ENCODE measurements at regions not wholly inside any gene's neighbourhood (a gene's known extent, or its start where the extent isn't known, plus 50 kb on each side); places are given as distances from the start of the nearest gene placed in this dataset.

DNA sequence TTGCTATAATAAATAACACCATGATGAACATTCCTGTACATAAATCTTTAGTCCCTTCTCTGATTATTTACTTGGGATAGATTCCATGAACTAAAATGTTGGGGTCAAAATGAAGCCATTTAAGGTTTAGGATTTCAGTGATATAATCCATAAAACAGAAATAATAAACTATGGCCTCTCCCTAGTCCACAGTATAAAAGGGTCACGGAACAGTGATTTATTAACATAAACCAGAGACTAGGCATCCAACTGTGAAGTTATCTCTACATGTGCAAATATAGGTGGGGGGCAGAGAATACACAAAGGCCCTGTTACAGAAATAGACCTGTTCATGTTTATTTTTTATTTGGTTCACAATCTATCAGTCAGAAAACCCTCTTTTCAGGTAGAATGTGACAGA is 499.1 kb upstream of the SLIT2 start:
- Histone ChIP-seq H4K20me1 (ENCODE audit: insufficient read depth, low read length, poor library complexity, severe bottlenecking) (no peaks in the 10 kb centered on the region), H2AFZ (ENCODE audit: low read length) (no peak overlapping the region), H3K4me2 (ENCODE audit: low read depth, low read length, poor library complexity, severe bottlenecking) (no peak overlapping the region), H3K9me2 (replicated peaks; ENCODE audit: low read depth, low read length) (no peaks in the 10 kb centered on the region), H3K4me3 (ENCODE audit: low read length, poor library complexity, severe bottlenecking) (no peak overlapping the region), H3K27me3 (ENCODE audit: insufficient read depth, low read length, poor library complexity, severe bottlenecking) (no peaks in the 10 kb centered on the region), H3K9me3 (ENCODE audit: insufficient read depth, low read depth, low read length) (no peaks in the 10 kb centered on the region), H3F3A (ENCODE audit: low read depth) (no peaks in the 10 kb centered on the region), H3K4me1 (ENCODE audit: insufficient read depth, low read length, poor library complexity, severe bottlenecking) (no peaks in the 10 kb centered on the region), H3K36me3 (ENCODE audit: insufficient read depth, low read length) (no peaks in the 10 kb centered on the region), H3K79me2 (ENCODE audit: insufficient read depth, low read length) (no peaks in the 10 kb centered on the region), H3K9ac (ENCODE audit: low read depth, low read length, poor library complexity, severe bottlenecking) (no peak overlapping the region)
- TF ChIP-seq, protein P1, sequence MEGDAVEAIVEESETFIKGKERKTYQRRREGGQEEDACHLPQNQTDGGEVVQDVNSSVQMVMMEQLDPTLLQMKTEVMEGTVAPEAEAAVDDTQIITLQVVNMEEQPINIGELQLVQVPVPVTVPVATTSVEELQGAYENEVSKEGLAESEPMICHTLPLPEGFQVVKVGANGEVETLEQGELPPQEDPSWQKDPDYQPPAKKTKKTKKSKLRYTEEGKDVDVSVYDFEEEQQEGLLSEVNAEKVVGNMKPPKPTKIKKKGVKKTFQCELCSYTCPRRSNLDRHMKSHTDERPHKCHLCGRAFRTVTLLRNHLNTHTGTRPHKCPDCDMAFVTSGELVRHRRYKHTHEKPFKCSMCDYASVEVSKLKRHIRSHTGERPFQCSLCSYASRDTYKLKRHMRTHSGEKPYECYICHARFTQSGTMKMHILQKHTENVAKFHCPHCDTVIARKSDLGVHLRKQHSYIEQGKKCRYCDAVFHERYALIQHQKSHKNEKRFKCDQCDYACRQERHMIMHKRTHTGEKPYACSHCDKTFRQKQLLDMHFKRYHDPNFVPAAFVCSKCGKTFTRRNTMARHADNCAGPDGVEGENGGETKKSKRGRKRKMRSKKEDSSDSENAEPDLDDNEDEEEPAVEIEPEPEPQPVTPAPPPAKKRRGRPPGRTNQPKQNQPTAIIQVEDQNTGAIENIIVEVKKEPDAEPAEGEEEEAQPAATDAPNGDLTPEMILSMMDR (conservative IDR thresholded peaks at IDR 0.05; ENCODE audit: low read length), result no peak
- TF ChIP-seq EZH2phosphoT487 (IDR thresholded peaks at IDR 0.05; ENCODE audit: borderline replicate concordance), result no peak

DNA sequence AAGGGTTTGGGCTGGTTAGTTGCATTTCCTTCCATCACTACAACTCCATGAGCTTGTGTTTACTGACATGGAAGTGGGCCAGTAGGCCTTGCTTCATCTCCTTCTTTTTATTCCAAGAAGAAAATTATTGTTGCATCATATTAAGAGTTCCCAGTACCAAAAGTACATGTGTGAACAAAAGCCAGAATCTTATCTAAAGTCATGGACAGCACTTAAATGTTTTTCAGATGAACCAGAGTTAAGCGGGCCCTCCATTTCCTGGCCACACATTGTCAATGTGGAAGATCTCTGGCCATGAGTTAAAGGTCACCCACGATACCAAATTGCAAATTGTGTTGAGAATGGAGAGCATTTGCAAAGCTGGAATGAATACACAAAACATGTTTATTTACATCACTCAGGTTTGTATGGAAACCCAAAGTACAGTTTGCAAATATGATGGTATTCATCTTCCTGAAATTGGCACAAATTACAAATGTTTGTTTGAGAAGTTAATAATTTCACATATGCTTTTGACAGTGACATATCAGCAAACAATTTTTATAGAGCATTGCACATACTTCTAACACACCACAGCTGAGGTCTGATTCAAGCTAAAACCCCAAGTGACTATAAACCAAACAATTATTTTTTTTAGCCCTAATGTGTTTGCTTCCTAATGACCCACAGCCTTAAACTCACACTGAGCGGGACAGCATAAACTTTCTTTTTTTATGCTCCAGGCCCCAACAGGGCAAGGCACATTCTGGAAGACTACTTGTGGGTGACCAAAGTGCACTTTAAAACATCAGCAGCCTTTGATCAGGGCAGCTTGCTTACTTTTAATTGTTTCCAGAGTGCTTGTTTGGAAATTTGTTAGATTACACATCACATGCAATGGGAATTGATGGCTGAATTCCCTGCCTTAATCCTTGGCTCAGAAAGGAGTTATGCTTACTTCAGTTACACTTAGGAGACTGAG is 502.9 kb upstream of the SLIT2 start:
- H3K9me2 ChIP-seq (replicated peaks; ENCODE audit: low read depth, low read length), result no peaks in the 10 kb centered on the region
- no peaks in the 10 kb centered on the region for H3F3A ChIP-seq (ENCODE audit: low read depth)
- H3K4me2 ChIP-seq (ENCODE audit: low read depth, low read length, poor library complexity, severe bottlenecking), result no peak overlapping the region
- no peaks in the 10 kb centered on the region for H3K36me3 ChIP-seq (ENCODE audit: insufficient read depth, low read length)
- TF ChIP-seq, protein P1 (conservative IDR thresholded peaks at IDR 0.05; ENCODE audit: low read length), result no peak
- TF ChIP-seq EZH2phosphoT487 (IDR thresholded peaks at IDR 0.05; ENCODE audit: borderline replicate concordance), result no peak
- H3K9me3 ChIP-seq (ENCODE audit: insufficient read depth, low read depth, low read length), result no peaks in the 10 kb centered on the region
- H3K27me3 ChIP-seq (ENCODE audit: insufficient read depth, low read length, poor library complexity, severe bottlenecking), result no peaks in the 10 kb centered on the region
- H3K4me3 ChIP-seq (ENCODE audit: low read length, poor library complexity, severe bottlenecking), result no peak overlapping the region
- no peak overlapping the region for H3K9ac ChIP-seq (ENCODE audit: low read depth, low read length, poor library complexity, severe bottlenecking)
- H3K4me1 ChIP-seq (ENCODE audit: insufficient read depth, low read length, poor library complexity, severe bottlenecking), result no peaks in the 10 kb centered on the region
- H4K20me1 ChIP-seq (ENCODE audit: insufficient read depth, low read length, poor library complexity, severe bottlenecking), result no peaks in the 10 kb centered on the region
- no peak overlapping the region for H2AFZ ChIP-seq (ENCODE audit: low read length)
- H3K79me2 ChIP-seq (ENCODE audit: insufficient read depth, low read length), result no peaks in the 10 kb centered on the region

DNA sequence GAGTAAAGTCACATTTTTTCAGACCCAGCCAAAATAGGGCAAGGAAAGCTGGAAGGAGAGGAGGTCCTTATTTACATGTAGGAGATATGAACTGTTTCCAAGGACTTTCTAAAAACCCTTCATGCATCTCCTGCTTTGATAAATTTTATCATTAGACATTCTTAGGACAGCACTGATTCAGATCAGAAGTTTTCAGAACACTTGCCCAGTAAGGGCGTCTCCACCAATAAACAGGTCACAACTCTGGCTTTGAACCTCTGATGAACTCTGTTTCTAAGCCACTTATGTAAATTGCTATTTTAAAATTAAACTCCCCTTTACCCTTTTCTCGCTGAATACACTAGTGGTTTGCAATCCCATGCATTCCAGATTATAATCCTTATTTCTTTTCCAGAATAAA is 505.3 kb upstream of the SLIT2 start:
- H2AFZ ChIP-seq (ENCODE audit: low read length), result no peak overlapping the region
- H3K4me3 ChIP-seq (ENCODE audit: low read length, poor library complexity, severe bottlenecking), result no peak overlapping the region
- H3K79me2 ChIP-seq (ENCODE audit: insufficient read depth, low read length), result no peaks in the 10 kb centered on the region
- H3K36me3 ChIP-seq (ENCODE audit: insufficient read depth, low read length), result no peaks in the 10 kb centered on the region
- H3K4me2 ChIP-seq (ENCODE audit: low read depth, low read length, poor library complexity, severe bottlenecking), result no peak overlapping the region
- no peaks in the 10 kb centered on the region for H3K9me3 ChIP-seq (ENCODE audit: insufficient read depth, low read depth, low read length)
- TF ChIP-seq, protein P1 (conservative IDR thresholded peaks at IDR 0.05; ENCODE audit: low read length), result no peak
- TF ChIP-seq EZH2phosphoT487 (IDR thresholded peaks at IDR 0.05; ENCODE audit: borderline replicate concordance), result no peak
- H3K9ac ChIP-seq (ENCODE audit: low read depth, low read length, poor library complexity, severe bottlenecking), result no peak overlapping the region
- no peaks in the 10 kb centered on the region for H3K9me2 ChIP-seq (replicated peaks; ENCODE audit: low read depth, low read length)
- no peaks in the 10 kb centered on the region for H3K4me1 ChIP-seq (ENCODE audit: insufficient read depth, low read length, poor library complexity, severe bottlenecking)
- no peaks in the 10 kb centered on the region for H3F3A ChIP-seq (ENCODE audit: low read depth)
- H3K27me3 ChIP-seq (ENCODE audit: insufficient read depth, low read length, poor library complexity, severe bottlenecking), result no peaks in the 10 kb centered on the region
- no peaks in the 10 kb centered on the region for H4K20me1 ChIP-seq (ENCODE audit: insufficient read depth, low read length, poor library complexity, severe bottlenecking)

Measured in Loucy (cell line).